ENCODE measurements at regions not wholly inside any gene's neighbourhood (a gene's known extent, or its start where the extent isn't known, plus 50 kb on each side); places are given as distances from the start of the nearest gene placed in this dataset.

GRCh38 chr6:114564302-114564933 lies 221.6 kb upstream of the HS3ST5 start:
- intact Hi-C loops (cut with micrococcal nuclease): no loop called here

- intact Hi-C loops (cut with micrococcal nuclease): no loop called here
Measured at GRCh38 chr6:114559419-114559818, 216.6 kb upstream of the HS3ST5 start.

GRCh38 chr6:114558153-114558552 lies 215.3 kb upstream of the HS3ST5 start:
- intact Hi-C loops (cut with micrococcal nuclease): no loop called here

- intact Hi-C loops (cut with micrococcal nuclease): no loop called here
Measured at GRCh38 chr6:114556846-114557488, 214.1 kb upstream of the HS3ST5 start.

GRCh38 chr6:114550316-114550715 lies 207.5 kb upstream of the HS3ST5 start:
- intact Hi-C loops (cut with micrococcal nuclease): no loop called here

- intact Hi-C loops (cut with micrococcal nuclease): no loop called here
Measured at GRCh38 chr6:114543696-114544095, 200.9 kb upstream of the HS3ST5 start.

- intact Hi-C loops (cut with micrococcal nuclease): no loop called here
Measured at GRCh38 chr6:114541794-114542193, 199.0 kb upstream of the HS3ST5 start.

- intact Hi-C loops (cut with micrococcal nuclease): no loop called here
Measured at GRCh38 chr6:114537977-114538376, 195.2 kb upstream of the HS3ST5 start.

GRCh38 chr6:114534813-114535212 lies 192.0 kb upstream of the HS3ST5 start:
- intact Hi-C loops (cut with micrococcal nuclease): no loop called here

- intact Hi-C loops (cut with micrococcal nuclease): no loop called here
Measured at GRCh38 chr6:114524081-114524480, 181.3 kb upstream of the HS3ST5 start.

- intact Hi-C loops (cut with micrococcal nuclease): no loop called here
Measured at GRCh38 chr6:114523508-114523907, 180.7 kb upstream of the HS3ST5 start.

GRCh38 chr6:114521926-114522325 lies 179.1 kb upstream of the HS3ST5 start:
- intact Hi-C loops (cut with micrococcal nuclease): no loop called here

GRCh38 chr6:114520976-114521375 lies 178.2 kb upstream of the HS3ST5 start:
- intact Hi-C loops (cut with micrococcal nuclease): no loop called here

- intact Hi-C loops (cut with micrococcal nuclease): no loop called here
Measured at GRCh38 chr6:114514170-114514569, 171.3 kb upstream of the HS3ST5 start.

GRCh38 chr6:114471450-114471849 lies 128.6 kb upstream of the HS3ST5 start:
- intact Hi-C loops (cut with micrococcal nuclease): no loop called here

- intact Hi-C loops (cut with micrococcal nuclease): no loop called here
Measured at GRCh38 chr6:114467931-114468330, 125.1 kb upstream of the HS3ST5 start.

- intact Hi-C loops (cut with micrococcal nuclease): no loop called here
Measured at GRCh38 chr6:114465511-114465910, 122.7 kb upstream of the HS3ST5 start.

GRCh38 chr6:114453737-114454276 lies 111.0 kb upstream of the HS3ST5 start:
- intact Hi-C loops (cut with micrococcal nuclease): no loop called here

GRCh38 chr6:114452785-114453401 lies 110.1 kb upstream of the HS3ST5 start:
- intact Hi-C loops (cut with micrococcal nuclease): no loop called here

GRCh38 chr6:114450631-114451030 lies 107.8 kb upstream of the HS3ST5 start:
- intact Hi-C loops (cut with micrococcal nuclease): no loop called here

- intact Hi-C loops (cut with micrococcal nuclease): no loop called here
Measured at GRCh38 chr6:114449659-114450058, 106.8 kb upstream of the HS3ST5 start.

GRCh38 chr6:114446342-114446741 lies 103.5 kb upstream of the HS3ST5 start:
- intact Hi-C loops (cut with micrococcal nuclease): no loop called here

GRCh38 chr6:114445846-114446245 lies 103.0 kb upstream of the HS3ST5 start:
- intact Hi-C loops (cut with micrococcal nuclease): no loop called here
